Middle frontal gyrus (tissue), 1 donor: ENCODE measurements at regions not wholly inside any gene's neighbourhood (a gene's known extent, or its start where the extent isn't known, plus 50 kb on each side); places are given as distances from the start of the nearest gene placed in this dataset.
"Not testable (repeated sequence)": the region's sequence is repeated elsewhere in the genome, so short reads cannot be mapped to it uniquely, and the experiment has no call there.

Experiments used
- DNase-seq: peaks from one replicate; pipeline ENCODE4 v3.0.0-alpha.2; 2015; ENCODE audit warnings: low spot score; ENCODE audit errors: extremely low spot score

GRCh38 chr6:126805861-126806260 lies 312.6 kb upstream of the RSPO3 start:
- DNase-seq: no peak

DNA sequence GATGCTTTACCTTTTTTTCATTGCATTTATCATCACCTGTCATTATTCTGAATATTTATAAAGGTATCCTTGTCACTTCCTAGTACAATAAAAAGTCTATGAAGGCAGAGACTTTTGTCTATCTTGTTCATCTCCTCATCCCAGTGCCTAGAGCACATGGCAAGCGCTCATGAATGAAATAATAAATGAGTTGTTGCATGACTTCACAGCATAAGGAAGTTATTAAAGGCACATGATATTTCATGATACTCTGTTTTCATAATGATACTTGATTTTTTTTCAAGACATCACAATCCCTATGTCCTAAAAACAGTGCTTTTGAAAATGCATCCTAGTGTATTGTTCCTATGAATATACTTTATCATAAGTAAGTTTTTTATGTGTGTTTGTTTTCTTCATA lies 310.6 kb upstream of the RSPO3 start:
- no peak for DNase-seq

- no peak for DNase-seq
These were observed 307.1 kb upstream of the RSPO3 start for GRCh38 chr6:126811321-126811720.

DNA sequence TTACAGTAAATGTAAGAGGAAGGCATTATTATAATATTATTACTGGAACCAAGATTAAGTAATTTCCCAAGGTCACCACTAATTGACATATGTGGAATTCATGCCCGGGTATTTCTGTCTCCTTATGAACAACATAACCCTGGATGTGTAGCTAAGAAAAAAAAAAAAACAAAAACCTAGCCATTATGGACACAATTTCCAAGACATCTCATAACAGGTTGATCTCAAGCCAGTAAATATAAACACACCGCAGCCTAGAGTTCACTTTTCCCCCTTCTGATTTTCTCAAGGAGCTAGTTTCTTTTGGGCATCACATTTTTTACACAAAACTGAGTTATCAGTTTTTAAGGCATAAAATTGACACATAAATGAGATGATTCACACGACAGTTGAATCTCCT lies 306.5 kb upstream of the RSPO3 start:
- no peak for DNase-seq

- no peak for DNase-seq
These were observed 305.8 kb upstream of the RSPO3 start for GRCh38 chr6:126812651-126813050.

- DNase-seq: no peak
These were observed 297.8 kb upstream of the RSPO3 start for GRCh38 chr6:126820634-126821033.

DNA sequence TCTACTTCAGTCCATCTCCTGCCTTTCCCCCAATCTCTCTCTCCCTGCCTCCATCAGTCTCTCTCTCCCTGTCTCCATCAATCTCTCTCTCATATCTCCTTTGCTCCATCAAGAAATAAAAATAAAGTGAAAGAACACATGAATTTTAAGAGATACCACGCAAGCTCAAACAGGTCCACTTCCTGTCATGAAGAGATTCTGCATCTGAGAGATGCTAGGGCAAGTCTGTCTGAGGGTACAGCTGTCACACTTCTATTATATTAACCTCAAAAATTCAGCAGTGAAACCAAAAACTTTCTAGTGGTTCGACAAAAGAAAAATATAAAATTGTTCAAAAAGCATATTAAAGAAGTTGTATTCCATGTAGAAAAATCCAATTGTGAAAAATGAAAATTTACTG lies 296.8 kb upstream of the RSPO3 start:
- no peak for DNase-seq

GRCh38 chr6:126824226-126824625 lies 294.2 kb upstream of the RSPO3 start:
- no peak for DNase-seq

DNA sequence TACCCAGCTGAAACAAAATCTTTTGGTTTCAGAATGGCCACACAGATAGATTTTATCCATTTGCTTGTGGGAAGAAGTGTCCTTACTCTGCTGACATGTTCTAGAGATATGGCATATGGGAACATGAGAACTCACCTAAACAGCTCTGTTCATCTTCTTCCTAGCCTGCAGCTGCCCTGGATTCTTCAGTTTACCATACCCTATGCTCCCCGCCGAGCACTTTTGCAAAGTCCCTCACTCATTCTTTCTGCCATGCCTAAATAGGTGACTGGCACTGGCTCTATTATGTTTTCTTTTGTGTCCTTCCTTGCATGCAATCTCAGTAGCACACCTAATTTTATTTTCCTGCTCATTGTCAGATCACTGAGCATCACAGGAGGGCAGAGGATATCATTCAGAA lies 293.7 kb upstream of the RSPO3 start:
- DNase-seq: no peak

DNA sequence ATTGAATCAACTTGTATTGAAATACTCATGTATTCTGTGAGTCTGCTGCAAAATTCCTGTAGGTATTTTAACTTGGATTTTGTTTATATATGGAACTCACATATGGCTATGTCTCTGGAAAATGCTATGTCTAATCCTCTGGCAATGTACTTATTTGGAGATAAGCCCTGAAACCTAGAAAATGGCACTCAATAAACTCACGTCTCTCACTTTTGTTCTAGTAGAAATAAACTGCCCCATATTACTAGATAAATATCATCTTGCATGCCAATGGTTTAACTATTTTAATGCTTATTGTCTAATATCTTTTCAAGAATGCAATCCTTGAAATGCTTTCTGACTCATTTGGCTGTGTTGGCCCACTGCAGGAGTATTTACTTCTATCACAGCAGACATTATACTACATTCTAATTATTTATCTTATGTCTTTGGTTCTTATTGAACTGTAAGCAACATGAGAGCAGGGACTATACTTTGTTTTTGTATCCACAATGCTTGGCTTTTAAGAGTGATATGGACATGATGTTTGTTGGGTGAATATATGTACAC lies 292.2 kb upstream of the RSPO3 start:
- no peak for DNase-seq

DNA sequence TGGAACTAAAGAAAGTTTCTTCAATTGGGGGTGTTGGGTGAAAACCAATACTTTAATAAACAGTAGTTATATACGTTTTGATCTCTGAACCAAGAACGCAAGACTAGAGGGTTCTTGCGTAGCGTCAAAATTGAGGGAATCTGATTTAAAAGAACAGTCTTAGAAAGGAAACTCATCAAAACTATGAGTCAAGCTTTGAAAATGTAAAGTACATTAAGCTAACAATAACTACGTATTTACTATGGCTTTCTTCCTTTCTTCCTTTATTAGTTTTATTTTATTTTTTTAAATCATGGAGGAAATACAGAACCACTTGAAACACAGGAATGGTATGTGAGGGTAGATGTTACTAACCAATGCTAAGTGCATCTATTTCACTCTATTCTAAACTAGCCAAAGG lies 287.0 kb upstream of the RSPO3 start:
- DNase-seq: no peak

- DNase-seq: no peak
These were observed 275.7 kb upstream of the RSPO3 start for GRCh38 chr6:126842769-126843168.

GRCh38 chr6:126848119-126848518 lies 270.4 kb upstream of the RSPO3 start:
- DNase-seq: no peak

- DNase-seq: no peak
These were observed 250.8 kb upstream of the RSPO3 start for GRCh38 chr6:126867641-126868040.

- DNase-seq: no peak
These were observed 245.1 kb upstream of the RSPO3 start for GRCh38 chr6:126873351-126873750.

GRCh38 chr6:126873791-126874190 lies 244.7 kb upstream of the RSPO3 start:
- DNase-seq: no peak

DNA sequence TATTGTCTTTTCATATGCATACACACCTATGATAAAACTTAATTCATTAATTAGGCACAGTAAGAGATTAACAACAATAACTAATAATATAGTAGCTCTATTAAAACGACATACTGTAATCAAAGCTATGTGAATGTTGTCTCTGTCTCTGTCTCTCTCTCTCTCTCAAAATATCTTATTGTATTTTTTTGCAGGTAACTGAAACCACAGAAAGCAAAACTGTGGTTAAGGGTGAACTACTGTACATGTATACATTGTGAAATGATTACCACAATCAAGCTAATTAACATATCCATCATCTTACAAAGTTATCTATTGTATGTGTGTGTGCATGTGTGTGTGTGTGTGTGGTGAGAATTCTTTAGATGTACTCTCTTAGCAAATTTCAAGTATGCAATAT lies 242.0 kb upstream of the RSPO3 start:
- DNase-seq: no peak

DNA sequence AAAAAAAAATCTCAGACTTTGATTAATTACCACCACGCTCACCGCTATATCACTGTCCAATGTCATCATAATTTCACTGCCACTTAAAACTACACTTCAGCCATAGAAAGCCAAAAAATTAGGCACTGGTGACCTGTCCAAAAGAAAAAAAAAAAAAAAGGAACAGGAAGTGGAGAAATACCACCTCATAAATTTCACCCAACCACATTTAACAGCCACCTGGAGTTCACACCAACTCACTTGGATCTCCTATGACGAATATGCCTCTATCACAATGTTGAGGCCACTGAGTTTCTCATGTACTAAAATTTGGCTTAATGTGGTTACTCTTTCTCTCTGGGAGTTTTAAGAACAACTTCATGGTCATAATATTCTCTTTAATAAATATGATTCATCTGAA lies 237.5 kb upstream of the RSPO3 start:
- DNase-seq: no peak

DNA sequence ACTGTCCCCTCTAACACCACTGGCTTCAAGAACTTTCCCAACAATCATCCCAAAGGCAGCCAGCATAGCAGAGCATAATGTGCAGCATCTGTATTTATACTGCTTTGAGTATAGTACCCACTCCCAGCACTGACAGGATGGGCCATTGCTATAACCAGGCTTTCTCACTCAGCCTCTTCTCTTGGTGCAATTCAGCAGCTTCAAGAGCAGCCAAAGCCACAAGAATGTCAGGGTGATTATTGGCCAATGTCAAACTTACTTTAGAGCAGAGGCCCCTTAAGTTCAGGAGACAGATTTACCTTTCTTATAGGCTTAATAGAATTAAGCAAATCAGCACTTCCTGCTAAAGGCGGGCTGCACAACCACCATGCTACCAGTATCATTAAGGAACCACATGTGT lies 232.4 kb upstream of the RSPO3 start:
- no peak for DNase-seq

GRCh38 chr6:126888727-126889725 lies 229.4 kb upstream of the RSPO3 start:
- DNase-seq: no peak

DNA sequence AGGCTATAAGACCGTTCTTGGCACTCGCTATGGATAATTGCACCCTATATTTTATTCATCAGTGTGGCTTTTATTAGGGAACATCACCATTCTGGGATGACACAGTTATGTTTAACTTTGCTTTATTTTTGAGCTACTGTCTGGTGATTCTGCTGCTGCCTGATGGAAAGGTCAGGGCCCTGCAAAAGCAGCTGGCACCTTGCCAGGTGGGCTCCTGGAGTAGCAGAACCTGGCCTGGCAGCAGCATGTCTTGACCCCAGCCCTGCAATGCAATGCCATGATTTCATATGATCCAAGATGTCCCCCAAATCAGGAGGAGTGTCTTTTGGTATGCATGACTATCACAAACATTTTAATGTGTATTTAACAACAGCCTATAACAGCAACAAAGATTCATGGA lies 228.4 kb upstream of the RSPO3 start:
- DNase-seq: no peak

- DNase-seq: no peak
These were observed 227.3 kb upstream of the RSPO3 start for GRCh38 chr6:126891158-126891557.

- not testable (repeated sequence) for DNase-seq
These were observed 225.6 kb upstream of the RSPO3 start for GRCh38 chr6:126892869-126893268.
